PFSK-1 (cell line): ENCODE measurements at regions not wholly inside any gene's neighbourhood (a gene's known extent, or its start where the extent isn't known, plus 50 kb on each side); places are given as distances from the start of the nearest gene placed in this dataset.

Experiments
- FOXP2 ChIP-seq: optimal IDR thresholded peaks from 2 replicates; pipeline ENCODE3; 2011; ENCODE audit warnings: borderline replicate concordance, control low read depth, inconsistent platforms; ENCODE audit not compliant: insufficient read depth; ENCODE audit errors: extremely low read length, extremely low read depth
- POLR2AphosphoS5 ChIP-seq: IDR thresholded peaks from 2 replicates; pipeline ENCODE4 v1.6.1; 2012; ENCODE audit warnings: low read depth, mild to moderate bottlenecking, control low read depth, low read length, moderate library complexity
- REST ChIP-seq, 2 experiments: IDR thresholded peaks; 2 replicates each; pipeline versions ENCODE4 v1.6.1 to v1.8.0; 2011 to 2012; ENCODE audit warnings: low read depth in 2 of 2, low read length in 2 of 2, control low read depth in 1 of 2, inconsistent platforms in 1 of 2, mild to moderate bottlenecking in 1 of 2, moderate library complexity in 1 of 2; ENCODE audit not compliant: insufficient read depth in 1 of 2
- SIN3A ChIP-seq: IDR thresholded peaks from 2 replicates; pipeline ENCODE4 v1.6.1; 2012; ENCODE audit warnings: mild to moderate bottlenecking, low read length, moderate library complexity, borderline replicate concordance; ENCODE audit not compliant: insufficient read depth
- TAF1 ChIP-seq: IDR thresholded peaks from 2 replicates; pipeline ENCODE4 v1.6.1; 2012; ENCODE audit warnings: low read length, control low read depth, borderline replicate concordance; ENCODE audit not compliant: insufficient read depth

- TF ChIP-seq FOXP2, result no peak
- no peak for TF ChIP-seq TAF1
- no peak for TF ChIP-seq POLR2AphosphoS5
- TF ChIP-seq REST (IDR thresholded peaks at IDR 0.05; ENCODE audit: insufficient read depth in 1 of 2, low read depth in 2 of 2, low read length in 2 of 2), result no peak
- TF ChIP-seq SIN3A, result no peak
These were observed 80.4 kb upstream of the GRPR start for GRCh38 chrX:16042980-16043379.

- no peak for TF ChIP-seq REST (IDR thresholded peaks at IDR 0.05; ENCODE audit: insufficient read depth in 1 of 2, low read depth in 2 of 2, low read length in 2 of 2)
- TF ChIP-seq SIN3A, result no peak
- TF ChIP-seq POLR2AphosphoS5, result no peak
- no peak for TF ChIP-seq FOXP2
These were observed 83.5 kb upstream of the GRPR start for GRCh38 chrX:16039834-16040233.

GRCh38 chrX:16039363-16039762 is 84.0 kb upstream of the GRPR start:
- TF ChIP-seq POLR2AphosphoS5 (no peak), FOXP2 (no peak), SIN3A (no peak), REST (IDR thresholded peaks at IDR 0.05; ENCODE audit: insufficient read depth in 1 of 2, low read depth in 2 of 2, low read length in 2 of 2) (no peak), TAF1 (no peak)

- TF ChIP-seq SIN3A (no peak), FOXP2 (no peak), POLR2AphosphoS5 (no peak), TAF1 (no peak), REST (IDR thresholded peaks at IDR 0.05; ENCODE audit: insufficient read depth in 1 of 2, low read depth in 2 of 2, low read length in 2 of 2) (no peak)
These were observed 90.0 kb upstream of the GRPR start for GRCh38 chrX:16033331-16033730.

- TF ChIP-seq TAF1 (no peak), FOXP2 (no peak), SIN3A (no peak), POLR2AphosphoS5 (no peak), REST (IDR thresholded peaks at IDR 0.05; ENCODE audit: insufficient read depth in 1 of 2, low read depth in 2 of 2, low read length in 2 of 2) (no peak)
These were observed 94.8 kb upstream of the GRPR start for GRCh38 chrX:16028576-16028975.
